GM18909 (cell line): ENCODE measurements at regions not wholly inside any gene's neighbourhood (a gene's known extent, or its start where the extent isn't known, plus 50 kb on each side); places are given as distances from the start of the nearest gene placed in this dataset.
"Not testable (repeated sequence)": the region's sequence is repeated elsewhere in the genome, so short reads cannot be mapped to it uniquely, and the experiment has no call there.

Experiments used
- ATAC-seq: cut with Tn5 transposase; IDR thresholded peaks from one replicate; pipeline ENCODE4 v1.9.1; 2021; ENCODE audit warnings: mild to moderate bottlenecking; ENCODE audit not compliant: unreplicated experiment, poor library complexity

GRCh38 chr1:82171955-82172354 lies 371.2 kb downstream of the ADGRL2 start:
- no peak for ATAC-seq

DNA sequence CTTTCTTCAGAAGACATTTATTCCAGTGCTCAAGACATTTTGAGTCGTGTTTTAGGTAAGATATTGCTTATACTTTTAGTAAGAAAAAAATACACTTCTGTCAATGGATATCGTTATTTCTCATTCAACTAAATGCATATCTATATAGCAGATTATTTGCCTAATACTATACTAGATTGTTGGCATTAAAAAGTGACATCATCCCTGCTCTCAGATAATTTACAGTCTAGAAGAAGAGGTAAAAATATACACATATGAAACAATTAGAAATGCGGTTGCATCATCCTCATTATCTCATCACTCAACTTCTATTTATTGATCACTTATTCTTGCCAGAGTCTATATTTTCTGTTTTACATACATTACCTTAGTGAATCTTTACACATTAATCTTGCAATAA lies 367.7 kb downstream of the ADGRL2 start:
- ATAC-seq: no peak

DNA sequence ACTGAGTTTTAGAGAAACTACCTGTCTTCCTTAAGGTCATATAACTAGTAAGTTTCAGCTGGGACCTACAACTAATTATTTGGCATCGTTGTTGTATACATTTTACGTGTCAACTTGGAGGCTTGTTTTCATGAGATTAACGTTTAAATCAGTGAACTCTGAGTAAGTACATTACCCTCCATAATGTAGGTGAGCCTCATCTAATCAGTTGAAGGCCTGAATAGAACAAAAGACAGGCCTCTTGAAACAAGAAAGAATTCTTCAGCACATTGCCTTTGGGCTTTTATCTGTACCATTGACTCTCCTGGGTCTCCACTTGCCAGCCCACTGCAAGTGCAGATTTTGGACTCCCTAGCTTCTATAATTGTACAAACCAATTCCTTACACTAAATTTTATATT lies 364.6 kb downstream of the ADGRL2 start:
- ATAC-seq: no peak

DNA sequence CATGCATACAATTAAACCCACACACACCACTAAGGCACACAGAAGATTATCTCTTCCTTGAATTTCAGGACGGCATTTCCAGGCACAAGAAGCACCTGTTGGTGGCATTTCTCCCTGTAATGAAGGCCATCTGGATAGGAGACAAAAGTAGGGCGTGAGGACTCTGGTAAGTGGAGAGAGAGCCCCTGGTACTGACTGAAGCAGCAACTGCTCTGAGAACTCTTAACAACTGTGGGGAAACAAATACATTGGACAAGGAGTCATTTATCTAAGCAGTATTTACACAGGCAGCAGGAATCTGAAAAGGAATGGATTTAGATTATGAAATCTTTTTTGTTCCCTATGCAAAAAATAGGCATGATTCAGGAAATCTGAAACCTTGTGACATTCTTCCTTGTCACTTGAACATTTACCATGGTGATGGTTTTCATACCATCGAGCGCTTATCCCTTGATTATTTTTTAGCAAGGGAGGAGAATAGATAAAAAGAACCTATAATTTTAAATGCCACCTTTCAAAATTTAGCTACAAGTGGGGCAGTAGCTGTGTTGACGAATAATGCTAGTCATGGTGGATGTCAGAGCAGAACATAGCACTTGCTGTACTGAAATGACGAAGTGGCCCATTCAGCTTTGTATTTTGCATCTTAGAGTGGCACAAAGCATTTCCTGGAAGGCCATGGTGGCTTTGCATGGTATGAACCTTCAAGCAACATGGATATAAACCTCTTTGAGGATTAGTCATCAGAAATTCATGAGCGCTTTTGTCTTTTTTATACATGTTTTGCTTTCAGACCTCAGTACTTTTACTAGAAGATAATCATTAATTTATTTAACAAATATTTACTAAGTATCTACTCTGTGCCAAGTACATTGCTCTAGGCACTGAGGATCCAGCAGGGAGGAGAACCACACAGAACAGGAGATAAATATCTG lies 362.0 kb downstream of the ADGRL2 start:
- no peak for ATAC-seq

DNA sequence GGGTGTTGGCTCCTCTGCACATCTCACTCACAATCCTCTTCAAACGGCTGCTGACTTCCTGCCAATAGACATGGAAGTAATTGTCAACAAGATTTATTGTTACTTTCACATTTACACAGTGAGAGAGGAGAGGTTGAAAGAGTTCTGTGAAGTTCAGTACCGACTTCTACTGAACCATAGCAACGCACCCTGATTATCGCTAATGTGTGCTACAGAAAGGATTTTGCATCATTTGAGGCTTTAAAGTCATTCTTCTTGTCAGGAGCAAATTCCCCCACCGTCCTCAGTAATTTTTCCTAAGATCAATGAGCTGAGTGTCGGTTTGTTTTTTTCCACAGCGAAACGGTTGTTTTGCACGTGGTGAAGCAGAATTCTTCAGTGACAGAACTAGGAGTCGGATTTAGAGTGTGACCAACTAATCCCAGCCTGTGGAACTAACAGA lies 361.0 kb downstream of the ADGRL2 start:
- no peak for ATAC-seq

DNA sequence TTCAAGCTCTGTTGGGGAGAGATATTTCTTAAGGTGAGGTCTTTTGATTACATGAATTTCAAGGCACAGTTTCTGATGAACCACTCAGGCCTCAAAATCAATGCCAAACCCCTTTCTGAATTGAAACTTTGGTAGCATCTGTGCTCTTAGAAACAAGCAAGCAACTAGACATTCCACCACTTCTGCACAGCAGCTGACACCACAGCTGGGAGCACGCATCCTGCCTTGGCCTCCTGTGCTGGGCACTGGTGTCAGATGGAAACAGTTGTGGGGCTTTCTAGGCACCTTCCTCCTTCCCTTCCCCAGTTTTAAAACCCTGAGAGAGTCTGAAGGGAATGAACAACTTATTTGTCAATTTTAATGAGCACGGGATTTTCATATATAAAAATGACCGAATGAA lies 360.2 kb downstream of the ADGRL2 start:
- ATAC-seq: no peak

GRCh38 chr1:82160036-82160435 lies 359.3 kb downstream of the ADGRL2 start:
- ATAC-seq: no peak

- ATAC-seq: no peak
These were observed 358.2 kb downstream of the ADGRL2 start for GRCh38 chr1:82158981-82159380.

DNA sequence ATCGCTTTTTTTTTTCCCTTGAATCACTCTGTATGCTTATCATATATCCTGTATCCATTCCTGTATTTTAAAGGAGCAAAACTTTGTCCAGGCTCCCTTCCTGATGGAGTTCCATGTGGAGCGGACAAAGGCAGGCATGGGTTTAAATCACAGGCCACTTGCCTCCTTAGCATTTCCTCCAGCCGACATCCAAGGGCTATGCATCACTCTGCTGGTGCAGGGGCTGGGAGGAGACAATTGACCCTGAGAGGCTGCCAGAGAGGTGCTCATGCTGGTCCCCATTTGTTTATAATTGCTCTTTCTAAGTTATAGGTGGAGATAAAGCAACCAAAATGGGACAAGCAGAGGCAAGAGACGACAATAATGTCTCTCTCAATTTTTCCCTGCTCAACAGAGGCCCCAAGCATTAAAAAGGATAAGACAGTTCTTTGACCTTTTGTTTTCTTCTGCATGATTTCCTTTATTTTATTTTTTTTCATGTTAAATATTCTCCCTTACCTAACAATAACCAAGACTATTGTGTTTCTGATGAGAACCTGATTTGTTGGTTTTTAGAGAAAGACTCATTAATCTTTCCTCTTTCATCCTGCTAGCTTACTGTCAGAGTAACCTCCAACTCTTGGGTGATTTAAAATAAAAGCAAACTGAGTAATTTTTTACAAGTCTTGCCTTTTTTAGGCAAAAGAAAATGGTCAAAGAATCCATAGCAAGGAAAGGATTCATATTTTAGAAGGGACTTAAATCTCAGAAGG lies 353.7 kb downstream of the ADGRL2 start:
- ATAC-seq: no peak

- no peak for ATAC-seq
These were observed 353.0 kb downstream of the ADGRL2 start for GRCh38 chr1:82153752-82154151.

GRCh38 chr1:82153272-82153629 lies 352.5 kb downstream of the ADGRL2 start:
- ATAC-seq: peak; percentile 58

DNA sequence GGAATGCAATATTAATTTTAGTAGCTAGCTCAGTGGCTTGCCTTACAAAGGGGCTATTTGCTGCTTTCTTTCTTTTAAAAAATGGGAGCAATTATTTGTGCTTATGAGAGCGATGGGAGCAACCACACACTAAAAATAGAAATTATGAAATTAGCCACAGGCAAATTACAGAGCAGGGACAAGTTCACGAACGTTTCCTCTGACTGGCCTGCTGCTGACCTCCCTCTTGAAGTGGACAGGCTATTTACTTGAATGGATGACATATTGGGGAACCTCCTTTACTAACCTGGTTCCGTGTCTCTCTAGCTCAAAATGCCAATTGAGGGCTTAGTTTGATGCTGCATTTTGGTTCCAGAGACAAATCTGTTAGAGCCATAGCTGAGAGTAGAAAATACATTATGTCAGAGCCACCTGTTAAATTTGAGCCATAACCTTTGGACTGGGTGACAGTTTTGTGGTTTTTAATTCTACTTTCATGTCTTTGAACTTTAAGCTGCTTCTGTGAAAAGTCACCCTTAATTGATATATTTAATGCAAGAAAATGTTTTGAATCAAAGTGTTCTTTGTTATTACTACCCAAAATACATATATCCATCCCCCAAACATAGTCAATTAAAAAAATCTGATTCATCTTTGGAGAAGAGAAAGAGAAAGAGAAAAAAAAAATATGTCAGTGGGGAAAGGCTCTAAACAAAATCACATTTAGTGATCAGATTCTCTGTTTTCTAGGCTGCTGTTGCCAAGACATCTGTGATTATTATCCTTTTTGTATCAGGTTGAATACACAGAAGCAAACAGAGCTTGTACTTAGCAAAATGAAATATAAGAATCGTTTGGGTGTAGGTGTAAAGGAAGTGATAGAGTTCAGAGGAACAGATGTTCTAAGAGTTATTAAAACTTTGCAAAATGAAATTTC lies 351.9 kb downstream of the ADGRL2 start:
- ATAC-seq: peak; percentile 74

DNA sequence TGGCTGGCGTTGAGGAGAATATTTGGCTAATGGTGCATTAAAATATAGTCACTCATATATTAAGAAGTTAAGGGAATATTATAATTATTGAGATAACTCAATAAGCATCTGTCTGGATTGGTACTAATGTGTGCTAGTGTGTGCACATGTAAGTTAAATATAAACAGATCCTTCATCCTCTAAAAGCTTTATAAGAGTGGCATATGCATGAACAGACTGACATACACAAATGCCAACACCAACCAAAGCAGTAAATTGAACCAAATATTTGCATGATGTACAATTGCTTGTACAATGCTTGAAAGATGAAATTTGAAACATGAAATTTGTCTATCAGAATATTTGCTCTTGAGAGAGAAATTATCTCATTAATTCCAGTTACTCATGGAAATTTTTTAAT lies 344.9 kb downstream of the ADGRL2 start:
- ATAC-seq: no peak

GRCh38 chr1:82143108-82143833 lies 342.5 kb downstream of the ADGRL2 start:
- ATAC-seq: peak; percentile 62

- no peak for ATAC-seq
These were observed 340.7 kb downstream of the ADGRL2 start for GRCh38 chr1:82141390-82141789.

DNA sequence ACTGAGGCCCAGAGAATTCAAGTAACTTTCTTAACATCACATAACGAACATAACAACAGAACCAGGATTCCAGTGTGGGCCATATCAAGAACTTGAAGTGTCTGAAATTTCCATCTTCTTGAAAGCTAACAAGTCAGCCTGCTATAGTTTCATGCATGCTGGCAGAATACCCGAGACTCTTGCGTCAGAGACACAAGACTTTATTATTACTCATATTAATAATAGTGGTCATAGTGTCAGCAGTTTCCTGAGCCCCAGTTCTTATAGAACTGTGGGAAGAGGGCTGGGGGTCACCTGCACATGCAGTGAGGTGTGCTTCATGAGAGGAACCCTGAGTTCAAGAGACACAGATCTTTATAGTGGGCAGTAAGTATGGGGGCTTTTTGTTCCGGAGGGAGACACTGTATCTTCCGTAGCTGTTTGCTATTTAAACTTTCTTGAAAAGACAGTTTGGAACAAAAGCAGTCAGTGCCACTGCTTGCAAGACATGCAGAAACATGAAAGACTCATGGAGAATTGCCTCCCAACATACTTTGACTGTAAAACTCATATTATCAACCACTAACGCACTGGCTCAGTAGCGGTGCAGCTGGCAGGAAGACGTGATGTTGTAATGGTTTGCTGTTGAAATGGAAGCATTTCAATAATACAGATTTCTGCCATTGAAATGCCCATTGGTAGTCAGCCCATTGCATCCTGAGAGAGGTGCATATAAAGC lies 339.2 kb downstream of the ADGRL2 start:
- ATAC-seq: no peak

DNA sequence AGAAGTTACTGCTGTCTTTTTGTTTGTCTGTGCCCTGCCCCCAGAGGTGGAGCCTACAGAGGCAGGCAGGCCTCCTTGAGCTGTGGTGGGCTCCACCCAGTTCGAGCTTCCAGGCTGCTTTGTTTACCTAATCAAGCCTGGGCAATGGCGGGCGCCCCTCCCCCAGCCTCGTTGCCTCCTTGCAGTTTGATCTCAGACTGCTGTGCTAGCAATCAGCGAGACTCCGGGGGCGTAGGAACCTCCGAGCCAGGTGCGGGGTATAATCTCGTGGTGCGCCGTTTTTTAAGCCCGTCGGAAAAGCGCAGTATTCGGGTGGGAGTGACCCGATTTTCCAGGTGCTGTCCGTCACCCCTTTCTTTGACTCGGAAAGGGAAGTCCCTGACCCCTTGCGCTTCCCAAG lies 335.6 kb downstream of the ADGRL2 start:
- ATAC-seq: not testable (repeated sequence)

DNA sequence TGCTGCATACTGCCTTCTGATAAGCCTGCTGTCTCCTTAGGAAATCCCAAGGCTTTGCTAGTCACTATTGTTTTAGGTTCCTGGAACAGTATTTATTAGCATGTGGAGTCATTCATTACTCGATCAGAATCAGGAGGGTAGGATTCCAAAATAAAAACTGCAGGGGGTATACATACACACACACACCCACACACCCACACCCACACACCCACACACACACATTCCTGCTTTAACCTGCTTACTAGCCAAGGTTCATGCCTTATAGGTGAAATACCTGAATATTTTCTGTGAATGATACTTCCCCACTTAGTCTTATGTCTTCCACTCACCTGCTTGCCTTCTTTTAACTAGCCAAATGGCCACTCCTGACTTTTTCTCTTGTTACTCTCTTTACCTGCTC lies 325.1 kb downstream of the ADGRL2 start:
- ATAC-seq: no peak

GRCh38 chr1:82125119-82125518 lies 324.4 kb downstream of the ADGRL2 start:
- no peak for ATAC-seq
